ENCODE measurements at regions not wholly inside any gene's neighbourhood (a gene's known extent, or its start where the extent isn't known, plus 50 kb on each side); places are given as distances from the start of the nearest gene placed in this dataset.

- TF ChIP-seq ISL1 (CRISPR knock-in tag; IDR thresholded peaks at IDR 0.05) (no peak), ZFP30 (CRISPR knock-in tag; IDR thresholded peaks at IDR 0.05) (no peak), POU6F1 (CRISPR knock-in tag; IDR thresholded peaks at IDR 0.05; ENCODE audit: borderline replicate concordance, low read depth) (no peak), CSRNP3 (CRISPR knock-in tag; IDR thresholded peaks at IDR 0.05) (no peak), PPARA (CRISPR knock-in tag; IDR thresholded peaks at IDR 0.05; ENCODE audit: borderline replicate concordance) (no peak), TOX (CRISPR knock-in tag; IDR thresholded peaks at IDR 0.05; ENCODE audit: borderline replicate concordance) (no peak), SNAI2 (CRISPR knock-in tag; IDR thresholded peaks at IDR 0.05) (no peak), ZNF70 (CRISPR knock-in tag; IDR thresholded peaks at IDR 0.05) (no peak), ZFP3 (CRISPR knock-in tag; IDR thresholded peaks at IDR 0.05) (no peak), TSHZ2 (CRISPR knock-in tag; IDR thresholded peaks at IDR 0.05) (no peak), CREB5 (CRISPR knock-in tag; IDR thresholded peaks at IDR 0.05; ENCODE audit: low read depth) (no peak), CSDC2 (CRISPR knock-in tag; IDR thresholded peaks at IDR 0.05) (no peak), ZNF8 (CRISPR knock-in tag; IDR thresholded peaks at IDR 0.05) (no peak), ARNTL (CRISPR knock-in tag; IDR thresholded peaks at IDR 0.05; ENCODE audit: borderline replicate concordance, low read depth) (no peak), ZNF565 (CRISPR knock-in tag; conservative IDR thresholded peaks at IDR 0.05; ENCODE audit: low read depth) (no peak), PATZ1 (CRISPR knock-in tag; IDR thresholded peaks at IDR 0.05; ENCODE audit: borderline replicate concordance) (no peak), OSR1 (CRISPR knock-in tag; IDR thresholded peaks at IDR 0.05) (no peak), RARB (CRISPR knock-in tag; IDR thresholded peaks at IDR 0.05) (no peak)
- ATAC-seq, result no peak
Observed at GRCh38 chr6:98593676-98594075, 240.7 kb upstream of the POU3F2 start.

GRCh38 chr6:98601716-98602115, 232.7 kb upstream of the POU3F2 start:
- TF ChIP-seq ZC3H10 (CRISPR knock-in tag; IDR thresholded peaks at IDR 0.05) (no peak), RARB (CRISPR knock-in tag; IDR thresholded peaks at IDR 0.05) (no peak), ZNF70 (CRISPR knock-in tag; IDR thresholded peaks at IDR 0.05) (no peak), CSRNP3 (CRISPR knock-in tag; IDR thresholded peaks at IDR 0.05) (no peak), ZNF8 (CRISPR knock-in tag; IDR thresholded peaks at IDR 0.05) (no peak), ZFP3 (CRISPR knock-in tag; IDR thresholded peaks at IDR 0.05) (no peak), GLIS3 (CRISPR knock-in tag; IDR thresholded peaks at IDR 0.05) (no peak), SNAI2 (CRISPR knock-in tag; IDR thresholded peaks at IDR 0.05) (no peak), ISL1 (CRISPR knock-in tag; IDR thresholded peaks at IDR 0.05) (no peak), CSDC2 (CRISPR knock-in tag; IDR thresholded peaks at IDR 0.05) (no peak), OSR1 (CRISPR knock-in tag; IDR thresholded peaks at IDR 0.05) (no peak), BACH2 (CRISPR knock-in tag; IDR thresholded peaks at IDR 0.05; ENCODE audit: borderline replicate concordance) (no peak), ESRRG (CRISPR knock-in tag; IDR thresholded peaks at IDR 0.05) (no peak), CREB5 (CRISPR knock-in tag; IDR thresholded peaks at IDR 0.05; ENCODE audit: low read depth) (no peak), PATZ1 (CRISPR knock-in tag; IDR thresholded peaks at IDR 0.05; ENCODE audit: borderline replicate concordance) (no peak), ZNF565 (CRISPR knock-in tag; conservative IDR thresholded peaks at IDR 0.05; ENCODE audit: low read depth) (no peak), TCF4 (CRISPR knock-in tag; IDR thresholded peaks at IDR 0.05; ENCODE audit: borderline replicate concordance) (no peak)
- no peak for ATAC-seq

Measured in SK-N-SH treated with all-trans-retinoic acid at 6 μM for 48 hours (cell line).